Activated B cell treated with CpG ODN at 0.5 μM for 24 hours (primary cell): ENCODE measurements at regions not wholly inside any gene's neighbourhood (a gene's known extent, or its start where the extent isn't known, plus 50 kb on each side); places are given as distances from the start of the nearest gene placed in this dataset.

Source experiments
- ATAC-seq: fragments of 200-7000 bp; cut with Tn5 transposase; one replicate; pipeline ENCODE4 v1.10.0; 2021; ENCODE audit warnings: low read depth, mild to moderate bottlenecking, moderate library complexity
- CTCF ChIA-PET: fragments of 350-600 bp; sonication (Branson Sonifier 250); formaldehyde crosslinking; loops from one replicate; lab custom pipeline; 2021; ENCODE audit warnings: antibody characterized with exemption; lab: Charles Lee
- POLR2A ChIA-PET: fragments of 350-600 bp; sonication (Branson Sonifier 250); formaldehyde crosslinking; loops from one replicate; lab custom pipeline; 2021; ENCODE audit warnings: antibody characterized with exemption; lab: Charles Lee
- DNase-seq: peaks from one replicate; pipeline ENCODE4 v3.0.0; 2022
- H3K27ac Mint-ChIP-seq: one replicate; pipeline ENCODE4 v1.8.0; 2020; ENCODE audit warnings: mixed read lengths
- H3K27me3 Mint-ChIP-seq: one replicate; pipeline ENCODE4 v1.8.0; 2021; ENCODE audit warnings: mixed read lengths
- H3K36me3 Mint-ChIP-seq: one replicate; pipeline ENCODE4 v1.8.0; 2021; ENCODE audit warnings: low read depth, mixed read lengths
- H3K4me1 Mint-ChIP-seq: one replicate; pipeline ENCODE4 v1.8.0; 2021; ENCODE audit warnings: mixed read lengths
- H3K4me3 Mint-ChIP-seq: one replicate; pipeline ENCODE4 v1.8.0; 2020; ENCODE audit warnings: mild to moderate bottlenecking, mixed read lengths
- H3K9me3 Mint-ChIP-seq: one replicate; pipeline ENCODE4 v1.8.0; 2020; ENCODE audit warnings: mixed read lengths
- intact Hi-C: fragments of 100-400 bp; cut with micrococcal nuclease; formaldehyde crosslinking; loops from one replicate; pipeline ENCODE4 v1.15.1; 2024
- TF ChIP-seq, protein P1 (sequence below): fragments of 200-600 bp; IDR thresholded peaks from one replicate; pipeline ENCODE4 v1.8.0; 2022; ENCODE audit warnings: antibody characterized with exemption, mild to moderate bottlenecking

DNA sequence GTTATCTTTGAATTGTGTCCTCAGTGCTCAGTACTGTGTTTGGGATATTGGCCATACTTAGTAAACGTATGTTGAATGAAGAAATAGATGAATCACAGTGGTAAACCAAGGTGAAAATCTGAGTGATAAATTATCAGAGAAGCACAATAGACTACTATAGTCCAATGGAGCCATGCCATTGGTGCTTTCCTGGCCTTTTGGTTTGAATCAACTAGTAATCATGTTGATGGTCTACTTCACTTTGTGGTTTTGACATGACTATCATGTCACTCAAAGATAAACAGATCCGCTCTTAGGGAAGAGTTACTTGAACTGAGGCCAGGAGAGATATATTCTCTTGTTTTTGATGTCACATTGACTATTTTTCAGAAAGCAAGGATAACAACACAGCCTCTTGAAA is 86.1 kb upstream of the IGFBP3 start:
- intact Hi-C loops: no loop called here
- TF ChIP-seq, protein P1, sequence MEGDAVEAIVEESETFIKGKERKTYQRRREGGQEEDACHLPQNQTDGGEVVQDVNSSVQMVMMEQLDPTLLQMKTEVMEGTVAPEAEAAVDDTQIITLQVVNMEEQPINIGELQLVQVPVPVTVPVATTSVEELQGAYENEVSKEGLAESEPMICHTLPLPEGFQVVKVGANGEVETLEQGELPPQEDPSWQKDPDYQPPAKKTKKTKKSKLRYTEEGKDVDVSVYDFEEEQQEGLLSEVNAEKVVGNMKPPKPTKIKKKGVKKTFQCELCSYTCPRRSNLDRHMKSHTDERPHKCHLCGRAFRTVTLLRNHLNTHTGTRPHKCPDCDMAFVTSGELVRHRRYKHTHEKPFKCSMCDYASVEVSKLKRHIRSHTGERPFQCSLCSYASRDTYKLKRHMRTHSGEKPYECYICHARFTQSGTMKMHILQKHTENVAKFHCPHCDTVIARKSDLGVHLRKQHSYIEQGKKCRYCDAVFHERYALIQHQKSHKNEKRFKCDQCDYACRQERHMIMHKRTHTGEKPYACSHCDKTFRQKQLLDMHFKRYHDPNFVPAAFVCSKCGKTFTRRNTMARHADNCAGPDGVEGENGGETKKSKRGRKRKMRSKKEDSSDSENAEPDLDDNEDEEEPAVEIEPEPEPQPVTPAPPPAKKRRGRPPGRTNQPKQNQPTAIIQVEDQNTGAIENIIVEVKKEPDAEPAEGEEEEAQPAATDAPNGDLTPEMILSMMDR: no peak
- Mint-ChIP-seq H3K27me3 (peaks cover 2% of the 10 kb centered on the region), H3K36me3 (no peaks in the 10 kb centered on the region), H3K4me3 (no peak overlapping the region), H3K9me3 (peaks cover 2% of the 10 kb centered on the region), H3K27ac (no peak overlapping the region), H3K4me1 (no peaks in the 10 kb centered on the region)
- POLR2A ChIA-PET: no interaction called here
- CTCF ChIA-PET: no interaction called here
- no peak for ATAC-seq
- no peak for DNase-seq

DNA sequence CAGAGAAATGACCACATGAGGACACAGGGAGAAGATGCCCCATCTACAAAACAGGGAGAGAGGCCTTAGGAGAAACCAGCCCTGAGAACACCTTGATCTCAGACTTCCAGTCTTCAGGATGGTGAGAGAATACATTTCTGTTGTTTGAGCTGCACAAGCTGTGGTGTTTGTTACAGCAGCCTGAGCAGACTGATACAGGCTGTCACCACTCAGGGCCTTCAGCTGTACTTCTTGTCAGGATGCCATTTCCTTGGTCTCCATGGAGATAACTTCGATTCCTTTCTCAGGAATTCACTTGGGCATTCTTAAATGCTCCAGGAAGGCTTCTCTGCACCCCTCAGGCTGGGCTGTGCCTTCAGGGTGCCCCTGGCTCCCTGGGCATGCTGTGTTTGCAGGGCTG is 85.7 kb upstream of the IGFBP3 start:
- POLR2A ChIA-PET: no interaction called here
- no peak for DNase-seq
- Mint-ChIP-seq H3K9me3 (peaks cover 2% of the 10 kb centered on the region), H3K36me3 (no peaks in the 10 kb centered on the region), H3K27me3 (peaks cover 2% of the 10 kb centered on the region), H3K4me3 (no peak overlapping the region), H3K27ac (no peak overlapping the region), H3K4me1 (no peaks in the 10 kb centered on the region)
- CTCF ChIA-PET: no interaction called here
- TF ChIP-seq, protein P1: no peak
- intact Hi-C loops: no loop called here
- ATAC-seq: no peak

DNA sequence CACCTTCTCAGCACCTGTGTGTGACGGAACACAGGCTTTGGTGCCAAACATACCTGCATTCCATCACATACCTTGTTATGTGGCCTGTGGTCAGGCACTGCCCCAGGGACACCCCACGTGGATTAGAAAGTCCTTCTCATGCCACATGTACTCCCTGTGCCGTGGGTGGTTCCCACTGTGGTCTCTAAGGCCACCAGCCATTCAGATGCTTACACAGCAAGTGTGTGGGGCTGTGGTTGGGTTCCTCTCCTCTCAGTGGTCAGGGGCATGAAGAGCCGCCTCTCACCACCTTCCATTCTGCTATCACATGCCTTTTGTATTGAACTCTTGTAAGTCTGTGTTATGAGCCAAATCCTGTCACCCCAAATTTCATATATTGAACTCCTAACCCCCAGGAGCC is 85.1 kb upstream of the IGFBP3 start:
- ChIA-PET POLR2A (no interaction called here), CTCF (no interaction called here)
- no peak for ATAC-seq
- TF ChIP-seq, protein P1: no peak
- H3K27ac Mint-ChIP-seq: no peak overlapping the region
- H3K4me1 Mint-ChIP-seq: no peaks in the 10 kb centered on the region
- H3K9me3 Mint-ChIP-seq: peaks cover 2% of the 10 kb centered on the region
- DNase-seq: no peak
- no peak overlapping the region for H3K4me3 Mint-ChIP-seq
- no peaks in the 10 kb centered on the region for H3K36me3 Mint-ChIP-seq
- H3K27me3 Mint-ChIP-seq: peaks cover 2% of the 10 kb centered on the region
- intact Hi-C loops: no loop called here

DNA sequence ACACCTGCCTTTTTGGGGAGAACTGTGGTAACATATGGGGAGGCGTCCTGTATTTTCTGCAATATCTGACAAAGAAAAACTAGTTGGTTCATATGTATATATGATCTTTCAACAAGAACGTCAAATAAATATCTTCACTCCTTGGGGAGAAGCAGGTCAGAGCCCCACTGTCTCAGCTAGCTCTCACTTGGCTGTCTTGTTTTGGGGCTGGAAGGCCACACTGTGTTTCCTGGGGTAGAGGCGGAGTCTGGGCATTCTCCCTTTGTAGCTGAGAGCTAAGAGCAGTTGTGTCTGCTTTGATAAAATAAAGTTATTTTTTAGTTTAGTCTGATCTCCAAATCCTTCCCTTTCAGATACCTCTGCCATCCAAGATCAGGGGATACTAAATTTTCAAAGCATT is 83.9 kb upstream of the IGFBP3 start:
- H3K27ac Mint-ChIP-seq: no peak overlapping the region
- peaks cover 2% of the 10 kb centered on the region for H3K9me3 Mint-ChIP-seq
- ChIA-PET CTCF (no interaction called here), POLR2A (no interaction called here)
- H3K4me1 Mint-ChIP-seq: no peaks in the 10 kb centered on the region
- no peak for DNase-seq
- TF ChIP-seq, protein P1: no peak
- no peaks in the 10 kb centered on the region for H3K36me3 Mint-ChIP-seq
- intact Hi-C loops: no loop called here
- no peak overlapping the region for H3K4me3 Mint-ChIP-seq
- H3K27me3 Mint-ChIP-seq: no peaks in the 10 kb centered on the region
- no peak for ATAC-seq

DNA sequence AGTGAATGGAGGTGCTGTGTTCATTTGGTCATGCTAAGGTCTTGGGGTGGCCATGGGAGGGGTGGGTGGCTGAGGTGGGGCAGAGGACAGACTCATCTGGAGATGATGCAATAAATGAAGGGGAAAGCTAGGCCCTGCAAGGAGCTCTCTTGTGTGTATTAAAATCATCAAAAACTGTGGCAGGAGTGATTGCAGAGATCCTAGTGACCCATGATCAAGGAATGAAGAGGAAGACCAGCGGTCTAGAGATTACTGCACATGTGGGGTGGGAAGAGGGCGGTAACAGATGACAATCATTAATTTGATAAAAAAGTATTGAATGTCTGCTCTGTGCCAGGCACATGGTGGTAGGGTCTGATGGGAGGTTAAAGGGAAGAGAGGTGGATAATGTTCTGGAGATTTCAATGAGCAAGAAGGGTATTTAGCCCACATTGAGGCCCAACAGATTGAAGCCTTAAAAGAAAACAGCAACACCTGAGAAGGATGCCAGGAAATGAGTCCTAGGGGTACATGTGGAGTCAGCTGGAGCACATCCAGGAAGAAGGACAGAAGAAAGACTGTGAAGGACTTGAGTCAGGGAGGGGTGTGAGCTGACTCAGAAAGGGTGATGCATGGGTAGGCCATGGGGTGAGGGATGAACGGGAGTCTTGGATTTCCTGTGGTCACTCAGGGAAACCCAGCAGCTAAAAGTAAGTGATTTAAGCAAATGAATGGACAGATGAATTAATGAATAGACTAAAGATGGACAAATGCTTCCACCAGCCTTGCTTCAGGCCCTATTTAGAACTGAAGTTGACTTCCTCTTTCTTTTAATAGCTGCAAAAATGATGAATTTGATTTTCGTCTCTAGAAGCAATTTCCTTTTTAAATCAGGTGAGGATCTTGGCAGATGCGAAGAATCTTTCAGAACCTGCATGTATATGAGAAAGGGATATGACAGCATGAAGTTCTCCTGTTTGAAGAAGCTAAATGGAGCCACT is 83.1 kb upstream of the IGFBP3 start:
- no peaks in the 10 kb centered on the region for H3K27me3 Mint-ChIP-seq
- intact Hi-C loops: no loop called here
- DNase-seq (no peak), ATAC-seq (no peak)
- H3K4me1 Mint-ChIP-seq: no peaks in the 10 kb centered on the region
- peaks cover 2% of the 10 kb centered on the region for H3K9me3 Mint-ChIP-seq
- ChIA-PET CTCF (no interaction called here), POLR2A (no interaction called here)
- no peaks in the 10 kb centered on the region for H3K36me3 Mint-ChIP-seq
- TF ChIP-seq, protein P1: no peak
- no peak overlapping the region for H3K27ac Mint-ChIP-seq
- no peak overlapping the region for H3K4me3 Mint-ChIP-seq
